ENCODE measurements at regions not wholly inside any gene's neighbourhood (a gene's known extent, or its start where the extent isn't known, plus 50 kb on each side); places are given as distances from the start of the nearest gene placed in this dataset.
A peak's percentile ranks its signal among the peaks of the same experiment; 100 is the strongest.

DNA sequence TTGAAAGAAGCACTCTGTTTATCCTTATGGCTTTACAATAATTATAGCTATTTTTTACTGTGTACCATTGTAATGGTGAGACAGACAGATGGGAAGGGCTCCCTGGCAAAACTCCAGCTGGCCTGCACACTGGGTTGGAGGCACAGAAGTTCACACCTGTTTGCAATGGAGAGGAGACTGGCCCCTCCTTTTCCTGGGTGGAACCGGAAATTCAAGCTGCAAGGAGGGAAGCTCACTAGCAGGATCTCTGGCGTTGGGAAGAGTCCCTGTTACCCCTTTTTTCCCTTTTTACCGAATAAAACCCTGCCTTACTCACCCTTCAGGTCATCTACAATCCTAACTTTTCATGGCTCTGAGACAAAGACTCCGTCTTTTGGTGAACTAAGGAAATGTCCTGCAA lies 100.3 kb upstream of the TFPI start:
- Histone ChIP-seq H2AFZ (ENCODE audit: low read length) (no peak overlapping the region), H3K4me3 (ENCODE audit: low read length) (no peak overlapping the region), H3K36me3 (ENCODE audit: low read depth, low read length) (no peaks in the 10 kb centered on the region), H3K4me1 (ENCODE audit: insufficient read depth, low read length) (no peaks in the 10 kb centered on the region), H4K20me1 (ENCODE audit: low read length) (no peaks in the 10 kb centered on the region), H3F3A (ENCODE audit: low read length, unreplicated experiment) (no peaks in the 10 kb centered on the region), H3K79me2 (ENCODE audit: low read length) (no peaks in the 10 kb centered on the region), H3K9ac (ENCODE audit: low read length) (no peak overlapping the region), H3K9me3 (ENCODE audit: low read length) (no peaks in the 10 kb centered on the region), H3K27me3 (ENCODE audit: low read length) (0 out of 2 replicates have a peak, but pooled peaks cover 4% of the 10 kb centered on the region), H3K27ac (ENCODE audit: low read length) (no peak overlapping the region), H3K9me2 (replicated peaks; ENCODE audit: low read length) (no peaks in the 10 kb centered on the region), H3K4me2 (ENCODE audit: low read length) (no peak overlapping the region)
- TF ChIP-seq EZH2phosphoT487 (IDR thresholded peaks at IDR 0.05; ENCODE audit: borderline replicate concordance, low read length), result no peak
- TF ChIP-seq, protein P1, sequence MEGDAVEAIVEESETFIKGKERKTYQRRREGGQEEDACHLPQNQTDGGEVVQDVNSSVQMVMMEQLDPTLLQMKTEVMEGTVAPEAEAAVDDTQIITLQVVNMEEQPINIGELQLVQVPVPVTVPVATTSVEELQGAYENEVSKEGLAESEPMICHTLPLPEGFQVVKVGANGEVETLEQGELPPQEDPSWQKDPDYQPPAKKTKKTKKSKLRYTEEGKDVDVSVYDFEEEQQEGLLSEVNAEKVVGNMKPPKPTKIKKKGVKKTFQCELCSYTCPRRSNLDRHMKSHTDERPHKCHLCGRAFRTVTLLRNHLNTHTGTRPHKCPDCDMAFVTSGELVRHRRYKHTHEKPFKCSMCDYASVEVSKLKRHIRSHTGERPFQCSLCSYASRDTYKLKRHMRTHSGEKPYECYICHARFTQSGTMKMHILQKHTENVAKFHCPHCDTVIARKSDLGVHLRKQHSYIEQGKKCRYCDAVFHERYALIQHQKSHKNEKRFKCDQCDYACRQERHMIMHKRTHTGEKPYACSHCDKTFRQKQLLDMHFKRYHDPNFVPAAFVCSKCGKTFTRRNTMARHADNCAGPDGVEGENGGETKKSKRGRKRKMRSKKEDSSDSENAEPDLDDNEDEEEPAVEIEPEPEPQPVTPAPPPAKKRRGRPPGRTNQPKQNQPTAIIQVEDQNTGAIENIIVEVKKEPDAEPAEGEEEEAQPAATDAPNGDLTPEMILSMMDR (conservative IDR thresholded peaks at IDR 0.05; ENCODE audit: low read depth, low read length), result no peak
- TF ChIP-seq EZH2 (IDR thresholded peaks at IDR 0.05; ENCODE audit: low read length, unreplicated experiment), result no peak
- DNase-seq (peak; percentile 31), ATAC-seq (no peak; the same call in 1 of the 2 replicates)
- intact Hi-C loops (cut with micrococcal nuclease), result no loop called here
- no TSS peak for BruUV-seq (replicated peaks)
- ChIA-PET POLR2A (ENCODE audit: unreplicated experiment) (no interaction called here), CTCF (no interaction called here)

DNA sequence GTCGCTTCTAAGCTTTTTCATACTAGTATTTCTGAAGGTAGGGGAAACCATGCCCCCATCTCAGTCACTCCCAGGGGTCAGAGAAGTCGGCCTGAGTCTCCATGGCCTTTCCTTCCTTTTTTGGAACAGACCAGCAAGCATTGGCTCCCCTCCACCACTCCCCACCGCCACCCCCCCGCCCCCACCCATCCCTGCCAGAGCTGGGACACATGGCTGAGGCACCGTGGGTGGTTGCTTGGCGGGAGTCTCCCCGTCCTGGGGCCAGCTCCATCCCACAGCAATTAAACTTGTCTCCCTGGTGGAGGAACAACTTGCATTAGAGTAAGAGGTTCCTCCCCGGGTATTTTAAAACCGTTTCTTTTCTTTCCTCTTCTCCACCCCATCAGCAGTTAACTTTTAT lies 100.8 kb upstream of the TFPI start:
- Histone ChIP-seq H3K9ac (ENCODE audit: low read length) (no peak overlapping the region), H3K27ac (ENCODE audit: low read length) (no peak overlapping the region), H2AFZ (ENCODE audit: low read length) (no peak overlapping the region), H3K36me3 (ENCODE audit: low read depth, low read length) (no peaks in the 10 kb centered on the region), H3K9me3 (ENCODE audit: low read length) (no peaks in the 10 kb centered on the region), H3K27me3 (ENCODE audit: low read length) (0 out of 2 replicates have a peak, but pooled peaks cover 4% of the 10 kb centered on the region), H3K9me2 (replicated peaks; ENCODE audit: low read length) (no peaks in the 10 kb centered on the region), H3K79me2 (ENCODE audit: low read length) (no peaks in the 10 kb centered on the region), H3K4me3 (ENCODE audit: low read length) (no peak overlapping the region), H3K4me1 (ENCODE audit: insufficient read depth, low read length) (no peaks in the 10 kb centered on the region), H3F3A (ENCODE audit: low read length, unreplicated experiment) (no peaks in the 10 kb centered on the region), H4K20me1 (ENCODE audit: low read length) (no peaks in the 10 kb centered on the region), H3K4me2 (ENCODE audit: low read length) (no peak overlapping the region)
- CTCF ChIA-PET, result no interaction called here
- ATAC-seq (no peak), DNase-seq (no peak)
- no TSS peak for BruUV-seq (replicated peaks)
- TF ChIP-seq EZH2 (IDR thresholded peaks at IDR 0.05; ENCODE audit: low read length, unreplicated experiment) (no peak), EZH2phosphoT487 (IDR thresholded peaks at IDR 0.05; ENCODE audit: borderline replicate concordance, low read length) (no peak)
- TF ChIP-seq, protein P1 (conservative IDR thresholded peaks at IDR 0.05; ENCODE audit: low read depth, low read length), result no peak
- intact Hi-C loops (cut with micrococcal nuclease), result no loop called here
- POLR2A ChIA-PET (ENCODE audit: unreplicated experiment), result no interaction called here

DNA sequence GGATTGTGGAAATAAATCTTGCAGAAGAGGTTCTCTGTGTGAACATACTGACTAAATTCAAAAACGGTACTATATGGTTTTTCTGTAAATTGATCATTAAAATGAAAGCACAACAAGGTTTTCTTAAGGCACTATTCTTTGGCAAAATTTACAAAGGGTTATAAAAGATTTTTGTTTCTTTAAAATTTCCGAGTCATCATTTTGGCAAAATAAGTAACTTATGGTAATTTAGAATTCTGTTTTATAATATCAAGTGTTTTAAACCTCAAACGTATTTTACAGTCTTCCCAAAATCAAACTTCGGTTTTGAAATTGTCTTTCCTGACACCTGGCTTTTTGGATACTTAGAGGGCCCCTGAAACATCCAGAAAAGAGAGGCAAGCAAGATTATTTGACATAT lies 101.9 kb upstream of the TFPI start:
- Histone ChIP-seq H3K9ac (ENCODE audit: low read length) (no peak overlapping the region), H3K9me3 (ENCODE audit: low read length) (no peaks in the 10 kb centered on the region), H3F3A (ENCODE audit: low read length, unreplicated experiment) (no peaks in the 10 kb centered on the region), H2AFZ (ENCODE audit: low read length) (no peak overlapping the region), H3K79me2 (ENCODE audit: low read length) (no peaks in the 10 kb centered on the region), H4K20me1 (ENCODE audit: low read length) (no peaks in the 10 kb centered on the region), H3K27me3 (ENCODE audit: low read length) (0 out of 2 replicates have a peak, but pooled peaks cover 4% of the 10 kb centered on the region), H3K36me3 (ENCODE audit: low read depth, low read length) (no peaks in the 10 kb centered on the region), H3K4me3 (ENCODE audit: low read length) (no peak overlapping the region), H3K4me2 (ENCODE audit: low read length) (no peak overlapping the region), H3K9me2 (replicated peaks; ENCODE audit: low read length) (no peaks in the 10 kb centered on the region), H3K4me1 (ENCODE audit: insufficient read depth, low read length) (no peaks in the 10 kb centered on the region), H3K27ac (ENCODE audit: low read length) (no peak overlapping the region)
- DNase-seq (no peak), ATAC-seq (no peak)
- no TSS peak for BruUV-seq (replicated peaks)
- POLR2A ChIA-PET (ENCODE audit: unreplicated experiment), result no interaction called here
- intact Hi-C loops (cut with micrococcal nuclease), result no loop called here
- CTCF ChIA-PET, result no interaction called here
- TF ChIP-seq, protein P1 (conservative IDR thresholded peaks at IDR 0.05; ENCODE audit: low read depth, low read length), result no peak
- no peak for TF ChIP-seq EZH2 (IDR thresholded peaks at IDR 0.05; ENCODE audit: low read length, unreplicated experiment)
- no peak for TF ChIP-seq EZH2phosphoT487 (IDR thresholded peaks at IDR 0.05; ENCODE audit: borderline replicate concordance, low read length)

Data from PC-3 (cell line).